Naive thymus-derived CD8-positive, alpha-beta T cell (primary cell): ENCODE measurements at regions not wholly inside any gene's neighbourhood (a gene's known extent, or its start where the extent isn't known, plus 50 kb on each side); places are given as distances from the start of the nearest gene placed in this dataset.

Experiments
- ATAC-seq, 2 donors: fragments of 150-1000 bp; cut with Tn5 transposase in 1 of 2; sonication (Bioruptor Pico), chemical (Tn5 transposase) in 1 of 2; 1 replicate in 1 of 2; 2 replicates in 1 of 2; pipeline ENCODE4 v1.10.0; 2021; ENCODE audit warnings: mild to moderate bottlenecking in 2 of 2, moderate library complexity in 2 of 2
- POLR2A ChIA-PET: fragments of 350-600 bp; sonication (Branson Sonifier 250); formaldehyde crosslinking; loops from one replicate; lab custom pipeline; 2021; ENCODE audit warnings: antibody characterized with exemption; lab: Charles Lee
- DNase-seq, 10 donors: peaks; one replicate each; pipeline versions ENCODE4 v3.0.0 to v3.0.0-alpha.2; 2020 to 2022
- H3K27ac Mint-ChIP-seq, 10 donors: one replicate each; pipeline ENCODE4 v1.8.0; 2020 to 2022; ENCODE audit warnings: mild to moderate bottlenecking in 10 of 10, mixed read lengths in 10 of 10, moderate library complexity in 4 of 10, inconsistent platforms in 1 of 10
- H3K27me3 Mint-ChIP-seq, 5 donors: one replicate each; pipeline ENCODE4 v1.8.0; 2021 to 2022; ENCODE audit warnings: mixed read lengths in 5 of 5
- H3K36me3 Mint-ChIP-seq, 3 donors: one replicate each; pipeline ENCODE4 v1.8.0; 2020 to 2022; ENCODE audit warnings: mixed read lengths in 3 of 3, mild to moderate bottlenecking in 2 of 3, inconsistent platforms in 1 of 3
- H3K4me1 Mint-ChIP-seq, 4 donors: one replicate each; pipeline ENCODE4 v1.8.0; 2021 to 2022; ENCODE audit warnings: mixed read lengths in 4 of 4
- H3K4me3 Mint-ChIP-seq, 10 donors: one replicate each; pipeline ENCODE4 v1.8.0; 2020 to 2022; ENCODE audit warnings: mild to moderate bottlenecking in 10 of 10, mixed read lengths in 10 of 10, moderate library complexity in 6 of 10, inconsistent platforms in 1 of 10
- H3K9me3 Mint-ChIP-seq, 9 donors: one replicate each; pipeline ENCODE4 v1.8.0; 2020 to 2022; ENCODE audit warnings: mixed read lengths in 9 of 9, mild to moderate bottlenecking in 3 of 9, inconsistent platforms in 1 of 9, moderate library complexity in 1 of 9

GRCh38 chr5:88954511-88954910 lies 71.5 kb upstream of the MEF2C start:
- Mint-ChIP-seq H3K9me3 (no peaks in the 10 kb centered on the region), H3K4me3 (no peak overlapping the region), H3K27ac (no peak overlapping the region), H3K27me3 (peaks cover 0 to 10% (median 3%) of the 10 kb centered on the region in 5 donors), H3K4me1 (peaks cover 0 to 2% (median 0%) of the 10 kb centered on the region in 4 donors), H3K36me3 (no peaks in the 10 kb centered on the region)
- ATAC-seq: no peak
- DNase-seq: no peak
- POLR2A ChIA-PET: no interaction called here

- peaks cover 0 to 2% (median 0%) of the 10 kb centered on the region in 4 donors for H3K4me1 Mint-ChIP-seq
- no peak for DNase-seq
- no peaks in the 10 kb centered on the region for H3K9me3 Mint-ChIP-seq
- no peak overlapping the region for H3K27ac Mint-ChIP-seq
- peaks cover 0 to 10% (median 3%) of the 10 kb centered on the region in 5 donors for H3K27me3 Mint-ChIP-seq
- H3K36me3 Mint-ChIP-seq: no peaks in the 10 kb centered on the region
- POLR2A ChIA-PET: no interaction called here
- ATAC-seq: no peak
- no peak overlapping the region for H3K4me3 Mint-ChIP-seq
Observed at GRCh38 chr5:88952996-88953643, 70.1 kb upstream of the MEF2C start.

- Mint-ChIP-seq H3K27me3 (peaks cover 0 to 14% (median 3%) of the 10 kb centered on the region in 5 donors), H3K9me3 (no peaks in the 10 kb centered on the region), H3K4me3 (no peak overlapping the region), H3K27ac (no peak overlapping the region), H3K36me3 (no peaks in the 10 kb centered on the region), H3K4me1 (peaks cover 0 to 2% (median 0%) of the 10 kb centered on the region in 4 donors)
- no peak for ATAC-seq
- no peak for DNase-seq
- POLR2A ChIA-PET: no interaction called here
Observed at GRCh38 chr5:88952344-88952743, 69.4 kb upstream of the MEF2C start.

DNA sequence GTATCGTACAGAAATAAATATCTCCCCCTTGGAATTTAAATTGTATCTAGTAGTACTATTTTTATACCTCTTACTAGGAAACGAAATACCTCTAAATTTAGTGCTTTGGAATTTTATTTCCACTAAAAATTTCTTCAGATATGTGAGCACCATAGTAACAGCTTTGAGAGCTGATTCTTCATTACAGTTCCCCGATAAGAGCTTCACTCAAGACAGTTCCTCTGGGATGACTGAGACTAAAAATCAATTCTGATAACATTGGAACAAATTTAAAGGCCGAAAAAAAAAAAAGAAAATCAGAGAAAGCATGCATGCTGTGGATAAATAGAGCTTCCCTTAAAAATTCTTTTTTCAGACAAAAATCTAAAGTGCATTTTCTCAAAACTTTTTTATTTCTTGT lies 68.5 kb upstream of the MEF2C start:
- peaks cover 0 to 14% (median 3%) of the 10 kb centered on the region in 5 donors for H3K27me3 Mint-ChIP-seq
- H3K36me3 Mint-ChIP-seq: no peaks in the 10 kb centered on the region
- no peaks in the 10 kb centered on the region for H3K9me3 Mint-ChIP-seq
- DNase-seq: no peak
- no peak overlapping the region for H3K27ac Mint-ChIP-seq
- ATAC-seq: no peak
- no peak overlapping the region for H3K4me3 Mint-ChIP-seq
- peaks cover 0 to 2% (median 0%) of the 10 kb centered on the region in 4 donors for H3K4me1 Mint-ChIP-seq
- POLR2A ChIA-PET: no interaction called here

GRCh38 chr5:88948746-88949600 lies 66.0 kb upstream of the MEF2C start:
- Mint-ChIP-seq H3K27me3 (peaks cover 0 to 13% (median 0%) of the 10 kb centered on the region in 5 donors), H3K27ac (no peak overlapping the region), H3K9me3 (no peaks in the 10 kb centered on the region), H3K4me3 (no peak overlapping the region), H3K36me3 (no peaks in the 10 kb centered on the region), H3K4me1 (peaks cover 0 to 2% (median 0%) of the 10 kb centered on the region in 4 donors)
- ATAC-seq (no peak), DNase-seq (no peak)
- POLR2A ChIA-PET: no interaction called here

- no peak overlapping the region for H3K27ac Mint-ChIP-seq
- DNase-seq: no peak
- H3K9me3 Mint-ChIP-seq: no peaks in the 10 kb centered on the region
- H3K4me1 Mint-ChIP-seq: peaks cover 0 to 5% (median 0%) of the 10 kb centered on the region in 4 donors
- H3K36me3 Mint-ChIP-seq: no peaks in the 10 kb centered on the region
- H3K4me3 Mint-ChIP-seq: no peak overlapping the region
- peaks cover 0 to 13% (median 3%) of the 10 kb centered on the region in 5 donors for H3K27me3 Mint-ChIP-seq
- POLR2A ChIA-PET: no interaction called here
- ATAC-seq: no peak
Observed at GRCh38 chr5:88944751-88945531, 62.0 kb upstream of the MEF2C start.

- Mint-ChIP-seq H3K27ac (no peak overlapping the region), H3K4me1 (peaks cover 0 to 12% (median 0%) of the 10 kb centered on the region in 4 donors), H3K36me3 (no peaks in the 10 kb centered on the region), H3K9me3 (no peaks in the 10 kb centered on the region), H3K27me3 (peaks cover 0 to 9% (median 3%) of the 10 kb centered on the region in 5 donors), H3K4me3 (no peak overlapping the region)
- DNase-seq (no peak), ATAC-seq (no peak)
- POLR2A ChIA-PET: no interaction called here
Observed at GRCh38 chr5:88941581-88941980, 58.6 kb upstream of the MEF2C start.

GRCh38 chr5:88940713-88941112 lies 57.7 kb upstream of the MEF2C start:
- no peak overlapping the region for H3K27ac Mint-ChIP-seq
- no peak overlapping the region for H3K4me3 Mint-ChIP-seq
- peaks cover 0 to 12% (median 0%) of the 10 kb centered on the region in 4 donors for H3K4me1 Mint-ChIP-seq
- ATAC-seq (no peak), DNase-seq (no peak)
- peaks cover 0 to 9% (median 3%) of the 10 kb centered on the region in 5 donors for H3K27me3 Mint-ChIP-seq
- H3K36me3 Mint-ChIP-seq: no peaks in the 10 kb centered on the region
- POLR2A ChIA-PET: no interaction called here
- no peaks in the 10 kb centered on the region for H3K9me3 Mint-ChIP-seq

- H3K36me3 Mint-ChIP-seq: no peaks in the 10 kb centered on the region
- no peak overlapping the region for H3K4me3 Mint-ChIP-seq
- POLR2A ChIA-PET: no interaction called here
- no peak for ATAC-seq
- peaks cover 0 to 12% (median 0%) of the 10 kb centered on the region in 4 donors for H3K4me1 Mint-ChIP-seq
- peaks cover 0 to 4% (median 2%) of the 10 kb centered on the region in 5 donors for H3K27me3 Mint-ChIP-seq
- H3K9me3 Mint-ChIP-seq: no peaks in the 10 kb centered on the region
- no peak overlapping the region for H3K27ac Mint-ChIP-seq
- DNase-seq: no peak
Observed at GRCh38 chr5:88939300-88939699, 56.3 kb upstream of the MEF2C start.

DNA sequence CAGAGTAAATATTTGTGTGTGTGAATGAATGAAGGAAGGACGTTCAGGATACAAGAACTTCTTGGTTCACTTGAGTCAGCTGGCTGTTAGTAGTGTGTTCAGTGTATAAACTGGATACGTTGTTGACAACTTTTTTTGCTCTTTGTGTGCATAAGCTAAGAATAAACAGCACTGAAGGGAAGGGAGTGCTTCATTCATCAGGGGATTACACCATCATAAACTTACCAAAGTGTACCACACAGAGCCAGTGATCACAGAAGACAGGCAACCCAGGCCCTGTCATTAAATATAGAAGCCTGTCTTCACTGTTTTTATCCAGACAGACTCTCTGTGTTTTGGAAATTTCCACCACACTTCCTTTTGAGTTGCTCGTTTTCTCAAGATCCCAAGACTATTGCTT lies 55.5 kb upstream of the MEF2C start:
- POLR2A ChIA-PET: no interaction called here
- peaks cover 0 to 3% (median 0%) of the 10 kb centered on the region in 5 donors for H3K27me3 Mint-ChIP-seq
- H3K36me3 Mint-ChIP-seq: no peaks in the 10 kb centered on the region
- no peaks in the 10 kb centered on the region for H3K9me3 Mint-ChIP-seq
- no peak overlapping the region for H3K4me3 Mint-ChIP-seq
- ATAC-seq (no peak), DNase-seq (no peak)
- H3K4me1 Mint-ChIP-seq: peaks cover 0 to 12% (median 0%) of the 10 kb centered on the region in 4 donors
- no peak overlapping the region for H3K27ac Mint-ChIP-seq

- H3K27ac Mint-ChIP-seq: no peak overlapping the region
- H3K36me3 Mint-ChIP-seq: no peaks in the 10 kb centered on the region
- H3K4me1 Mint-ChIP-seq: peaks cover 0 to 12% (median 0%) of the 10 kb centered on the region in 4 donors
- ATAC-seq (no peak), DNase-seq (no peak)
- H3K4me3 Mint-ChIP-seq: no peak overlapping the region
- no peaks in the 10 kb centered on the region for H3K9me3 Mint-ChIP-seq
- POLR2A ChIA-PET: no interaction called here
- H3K27me3 Mint-ChIP-seq: peaks cover 0 to 3% (median 0%) of the 10 kb centered on the region in 5 donors
Observed at GRCh38 chr5:88937406-88937805, 54.4 kb upstream of the MEF2C start.

GRCh38 chr5:88934439-88934838 lies 51.5 kb upstream of the MEF2C start:
- peaks cover 0 to 7% (median 0%) of the 10 kb centered on the region in 4 donors for H3K4me1 Mint-ChIP-seq
- POLR2A ChIA-PET: no interaction called here
- H3K27ac Mint-ChIP-seq: no peak overlapping the region
- DNase-seq (no peak), ATAC-seq (no peak)
- H3K36me3 Mint-ChIP-seq: no peaks in the 10 kb centered on the region
- H3K4me3 Mint-ChIP-seq: no peak overlapping the region
- H3K27me3 Mint-ChIP-seq: peaks cover 0 to 2% (median 0%) of the 10 kb centered on the region in 5 donors
- no peaks in the 10 kb centered on the region for H3K9me3 Mint-ChIP-seq
